ENCODE measurements at regions not wholly inside any gene's neighbourhood (a gene's known extent, or its start where the extent isn't known, plus 50 kb on each side); places are given as distances from the start of the nearest gene placed in this dataset.

- no peak for TF ChIP-seq CTCF (IDR thresholded peaks at IDR 0.05; ENCODE audit: low read length)
- no peak for TF ChIP-seq EZH2phosphoT487 (IDR thresholded peaks at IDR 0.05; ENCODE audit: low read length)
Observed at GRCh38 chr2:129733579-129733978, 245.9 kb upstream of the RAB6C start.
